Mononuclear cell (primary cell): ENCODE measurements at regions not wholly inside any gene's neighbourhood (a gene's known extent, or its start where the extent isn't known, plus 50 kb on each side); places are given as distances from the start of the nearest gene placed in this dataset.
"Not testable (repeated sequence)": the region's sequence is repeated elsewhere in the genome, so short reads cannot be mapped to it uniquely, and the experiment has no call there.

Experiments
- H3K27me3 ChIP-seq: 2 replicates; pipeline ENCODE4 v1.6.0; 2011; ENCODE audit warnings: low read length, control low read depth; ENCODE audit not compliant: insufficient read depth
- H3K4me1 ChIP-seq: 2 replicates; pipeline ENCODE4 v1.5.1; 2011; ENCODE audit warnings: mild to moderate bottlenecking, low read length, control low read depth; ENCODE audit not compliant: insufficient read depth
- H3K4me3 ChIP-seq: 2 replicates; pipeline ENCODE4 v1.5.1; 2011; ENCODE audit warnings: mild to moderate bottlenecking, low read length, moderate library complexity
- H3K9me3 ChIP-seq: 2 replicates; pipeline ENCODE4 v1.5.1; 2011; ENCODE audit warnings: low read depth, mild to moderate bottlenecking, control low read depth, low read length

DNA sequence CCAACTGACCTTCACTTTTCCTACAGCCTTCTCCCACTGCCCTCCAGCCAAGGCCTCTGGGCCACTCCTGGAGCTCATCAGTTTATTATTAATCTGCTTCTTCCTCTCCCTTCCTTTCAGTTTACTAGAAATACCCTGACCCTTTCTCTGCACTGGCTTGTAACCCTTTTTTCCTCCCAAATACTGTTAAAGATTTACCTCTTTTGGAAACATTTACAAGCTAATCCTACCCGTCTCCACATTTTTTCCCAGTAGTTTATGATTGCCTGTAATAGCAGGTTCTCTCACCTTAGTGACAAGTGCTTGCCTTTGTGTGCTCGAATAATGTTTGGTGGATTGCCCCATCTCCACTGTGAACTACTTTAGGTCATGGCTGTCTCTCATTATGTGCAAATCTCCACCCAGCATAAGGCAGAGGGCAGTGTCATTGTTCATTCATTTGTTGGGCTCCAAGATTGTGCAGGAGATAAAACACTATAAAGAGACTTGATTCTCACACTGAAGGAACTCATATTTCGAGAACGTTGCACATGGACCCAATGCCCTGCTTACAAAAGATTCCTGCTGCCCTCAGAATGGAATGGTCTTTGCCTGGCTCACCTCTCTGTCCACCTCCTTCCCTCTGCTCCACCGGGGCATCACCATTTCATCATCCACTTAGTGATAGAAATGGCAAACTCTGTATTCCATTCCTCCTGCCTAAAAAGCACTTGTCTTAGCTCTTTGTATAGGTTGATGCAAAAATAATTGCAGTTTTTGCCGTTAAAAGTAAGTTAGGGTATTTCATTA lies 491.1 kb downstream of the UTRN start:
- Histone ChIP-seq H3K27me3 (no peaks in the 10 kb centered on the region), H3K4me1 (no peaks in the 10 kb centered on the region), H3K9me3 (no peaks in the 10 kb centered on the region), H3K4me3 (no peak overlapping the region)

DNA sequence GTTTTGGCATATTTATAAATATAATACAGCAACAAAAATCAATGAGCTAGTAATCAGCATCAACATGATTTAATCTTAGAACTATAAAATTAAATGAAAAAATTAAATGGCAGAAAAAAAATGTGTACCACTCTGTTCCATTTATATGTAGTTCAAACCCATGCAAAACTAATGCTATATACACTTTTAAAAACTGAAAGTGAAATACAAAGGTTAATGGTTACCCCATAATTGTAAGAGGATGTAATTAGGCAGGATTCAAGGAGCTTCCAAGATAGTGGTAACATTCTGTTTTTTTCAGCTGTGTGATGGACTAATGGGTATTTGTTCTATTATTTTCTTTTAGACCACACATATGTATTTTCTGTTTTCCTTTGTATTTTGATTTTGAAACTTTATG lies 492.1 kb downstream of the UTRN start:
- H3K4me1 ChIP-seq, result no peaks in the 10 kb centered on the region
- H3K27me3 ChIP-seq, result no peaks in the 10 kb centered on the region
- H3K4me3 ChIP-seq, result no peak overlapping the region
- no peaks in the 10 kb centered on the region for H3K9me3 ChIP-seq

DNA sequence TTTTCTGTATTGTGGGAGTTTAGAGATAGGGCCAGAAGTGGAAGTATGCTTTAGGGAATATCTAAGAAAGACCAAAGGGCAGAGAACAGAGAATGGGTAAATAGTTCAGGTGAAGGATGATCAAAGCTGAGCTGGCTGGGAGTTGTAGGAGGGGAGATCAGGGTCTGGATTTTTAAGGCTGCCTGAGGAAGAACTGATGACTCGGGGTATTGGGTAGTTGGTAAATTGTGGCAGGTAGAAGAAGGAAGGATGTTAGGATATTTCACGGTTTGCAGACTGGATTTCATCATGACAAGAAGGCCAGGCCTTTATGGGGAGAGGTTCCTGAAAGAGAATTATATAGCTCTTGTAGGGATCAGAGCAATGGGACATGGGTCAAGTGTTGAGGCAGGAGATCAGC lies 492.9 kb downstream of the UTRN start:
- no peak overlapping the region for H3K4me3 ChIP-seq
- no peaks in the 10 kb centered on the region for H3K9me3 ChIP-seq
- no peaks in the 10 kb centered on the region for H3K4me1 ChIP-seq
- no peaks in the 10 kb centered on the region for H3K27me3 ChIP-seq

DNA sequence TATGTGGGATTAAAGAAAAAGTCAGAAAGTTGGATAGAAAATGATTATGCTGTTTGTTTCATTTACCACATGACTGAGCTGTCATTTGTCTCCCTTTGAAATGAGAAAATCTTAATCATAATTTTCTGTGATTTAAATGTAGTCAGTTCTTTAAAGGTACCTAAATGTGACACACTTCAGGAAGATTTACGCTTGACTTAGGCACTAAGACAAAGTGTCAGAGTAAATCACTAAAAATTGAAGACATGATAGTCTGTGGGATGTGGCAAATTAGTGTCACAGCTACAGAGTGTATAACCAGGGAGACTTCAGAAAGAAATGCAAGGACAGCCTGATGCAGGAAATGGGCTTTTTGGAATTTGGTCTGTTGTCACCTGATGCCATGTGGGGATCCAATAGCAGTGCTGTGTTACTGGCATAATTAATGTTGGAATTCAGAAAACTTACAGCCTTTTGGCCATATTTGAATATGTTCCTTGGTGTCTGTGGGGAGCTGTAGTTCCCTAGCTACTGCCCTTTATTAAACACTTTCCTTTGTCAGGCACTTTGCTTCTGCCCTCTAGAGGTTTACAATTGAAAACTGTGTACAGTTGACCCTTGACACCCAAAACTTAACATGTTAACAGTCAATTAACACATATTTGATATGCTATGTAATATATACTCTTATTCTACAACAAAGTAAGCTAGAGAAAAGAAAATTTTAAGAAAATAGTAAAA lies 493.8 kb downstream of the UTRN start:
- Histone ChIP-seq H3K27me3 (no peaks in the 10 kb centered on the region), H3K9me3 (no peaks in the 10 kb centered on the region), H3K4me1 (no peaks in the 10 kb centered on the region), H3K4me3 (no peak overlapping the region)

DNA sequence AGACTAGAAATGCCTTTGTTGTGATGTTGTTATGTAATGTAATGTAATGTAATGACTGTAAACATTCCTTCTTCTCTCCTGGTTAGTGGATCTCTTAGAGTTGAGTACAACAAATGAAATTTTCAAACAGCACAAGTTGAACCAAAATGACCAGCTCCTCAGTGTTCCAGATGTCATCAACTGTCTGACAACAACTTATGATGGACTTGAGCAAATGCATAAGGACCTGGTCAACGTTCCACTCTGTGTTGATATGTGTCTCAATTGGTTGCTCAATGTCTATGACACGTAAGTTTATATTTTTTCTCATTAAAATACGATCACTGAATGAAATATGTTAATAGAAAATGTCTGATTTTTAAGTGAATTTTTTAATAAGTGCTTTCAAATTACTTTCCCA lies 496.7 kb downstream of the UTRN start:
- H3K9me3 ChIP-seq, result no peaks in the 10 kb centered on the region
- H3K4me1 ChIP-seq, result no peaks in the 10 kb centered on the region
- no peak overlapping the region for H3K4me3 ChIP-seq
- H3K27me3 ChIP-seq, result no peaks in the 10 kb centered on the region

DNA sequence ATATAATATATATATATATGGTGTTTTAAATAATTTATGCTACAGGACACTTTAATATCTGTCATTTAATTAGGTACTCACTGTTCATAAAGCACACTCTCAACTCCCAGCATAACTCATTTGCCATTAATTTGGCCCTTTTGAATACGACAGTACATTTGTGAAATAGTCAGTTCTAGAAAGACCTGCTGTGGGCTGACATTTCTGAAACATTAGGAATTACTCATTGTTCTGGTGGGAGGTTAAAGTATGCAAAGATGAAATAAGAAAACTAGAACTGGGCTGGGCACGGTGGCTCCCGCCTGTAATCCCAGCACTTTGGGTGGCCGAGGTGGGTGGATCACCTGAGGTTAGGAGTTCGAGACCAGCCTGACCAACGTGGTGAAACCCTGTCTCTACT lies 497.5 kb downstream of the UTRN start:
- Histone ChIP-seq H3K4me1 (no peaks in the 10 kb centered on the region), H3K27me3 (no peaks in the 10 kb centered on the region), H3K9me3 (no peaks in the 10 kb centered on the region), H3K4me3 (no peak overlapping the region)

DNA sequence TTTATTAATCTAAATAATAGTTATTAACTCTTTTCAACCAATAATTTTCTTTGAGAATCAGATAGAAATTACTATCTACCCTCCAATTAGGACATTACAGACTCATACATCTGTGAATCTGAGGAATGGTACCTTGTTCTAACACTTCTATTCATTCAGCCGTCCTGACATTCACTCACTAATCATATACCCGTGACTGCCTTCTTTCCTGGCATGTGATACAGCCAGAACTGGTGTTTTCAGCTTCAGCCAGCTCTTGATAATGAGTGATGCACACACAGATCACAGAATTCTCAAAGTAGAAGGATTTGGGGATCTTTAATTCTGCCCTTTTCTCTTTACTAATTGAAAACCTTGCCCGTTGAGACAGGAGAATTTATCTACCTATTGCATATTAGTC lies 499.9 kb downstream of the UTRN start:
- Histone ChIP-seq H3K27me3 (no peaks in the 10 kb centered on the region), H3K4me1 (no peaks in the 10 kb centered on the region), H3K9me3 (no peaks in the 10 kb centered on the region), H3K4me3 (no peak overlapping the region)

DNA sequence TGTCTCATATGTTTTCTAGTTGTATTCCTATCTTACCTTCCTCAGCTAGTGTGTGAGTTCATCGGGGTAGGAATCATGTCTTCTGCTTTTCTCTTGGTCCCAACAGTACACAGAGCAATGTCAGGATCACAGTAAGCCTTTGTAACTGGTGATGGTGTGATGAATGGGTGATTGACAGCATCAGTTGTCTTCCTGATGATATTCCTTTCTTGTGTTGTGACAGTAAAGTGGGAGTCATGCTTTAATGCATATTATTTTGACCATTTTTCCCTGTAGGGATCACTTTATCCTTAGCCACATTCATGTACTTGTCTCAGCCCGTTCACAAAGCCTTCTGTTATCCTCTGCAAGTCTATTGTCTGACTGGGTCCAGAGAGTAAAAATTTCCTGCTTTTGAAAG lies 501.7 kb downstream of the UTRN start:
- no peaks in the 10 kb centered on the region for H3K4me1 ChIP-seq
- no peaks in the 10 kb centered on the region for H3K9me3 ChIP-seq
- H3K27me3 ChIP-seq, result no peaks in the 10 kb centered on the region
- no peak overlapping the region for H3K4me3 ChIP-seq

DNA sequence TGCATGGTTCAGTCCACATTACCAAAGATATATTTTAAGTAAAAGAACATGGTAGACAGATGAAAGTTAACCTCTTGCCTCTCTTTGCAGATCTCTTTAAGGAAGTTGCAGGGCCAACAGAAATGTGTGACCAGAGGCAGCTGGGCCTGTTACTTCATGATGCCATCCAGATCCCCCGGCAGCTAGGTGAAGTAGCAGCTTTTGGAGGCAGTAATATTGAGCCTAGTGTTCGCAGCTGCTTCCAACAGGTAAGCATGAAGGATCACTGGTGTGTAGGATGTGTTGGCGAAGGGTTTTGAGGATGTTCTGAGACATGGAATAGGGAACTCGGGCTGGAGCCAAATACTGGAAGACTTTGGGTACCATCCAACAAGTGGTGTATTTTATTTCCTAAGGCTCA lies 508.6 kb downstream of the UTRN start:
- H3K27me3 ChIP-seq, result no peaks in the 10 kb centered on the region
- no peaks in the 10 kb centered on the region for H3K9me3 ChIP-seq
- no peaks in the 10 kb centered on the region for H3K4me1 ChIP-seq
- no peak overlapping the region for H3K4me3 ChIP-seq

DNA sequence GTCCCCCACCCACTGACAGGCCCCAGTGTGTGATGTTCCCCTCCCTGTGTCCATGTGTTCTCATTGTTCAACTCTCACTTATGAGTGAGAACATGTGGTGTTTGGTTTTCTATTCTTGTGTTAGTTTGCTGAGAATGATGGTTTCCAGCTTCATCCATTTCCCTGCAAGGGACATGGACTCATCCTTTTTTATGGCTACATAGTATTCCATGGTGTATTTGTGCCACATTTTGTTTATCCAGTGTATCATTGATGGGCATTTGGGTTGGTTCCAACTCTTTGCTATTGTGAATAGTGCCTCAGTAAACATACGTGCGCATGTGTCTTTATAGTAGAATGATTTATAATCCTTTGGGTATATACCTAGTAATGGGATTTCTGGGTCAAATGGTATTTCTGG lies 509.9 kb downstream of the UTRN start:
- H3K4me1 ChIP-seq, H3K9me3 ChIP-seq, H3K4me3 ChIP-seq, H3K27me3 ChIP-seq: not testable (repeated sequence)

DNA sequence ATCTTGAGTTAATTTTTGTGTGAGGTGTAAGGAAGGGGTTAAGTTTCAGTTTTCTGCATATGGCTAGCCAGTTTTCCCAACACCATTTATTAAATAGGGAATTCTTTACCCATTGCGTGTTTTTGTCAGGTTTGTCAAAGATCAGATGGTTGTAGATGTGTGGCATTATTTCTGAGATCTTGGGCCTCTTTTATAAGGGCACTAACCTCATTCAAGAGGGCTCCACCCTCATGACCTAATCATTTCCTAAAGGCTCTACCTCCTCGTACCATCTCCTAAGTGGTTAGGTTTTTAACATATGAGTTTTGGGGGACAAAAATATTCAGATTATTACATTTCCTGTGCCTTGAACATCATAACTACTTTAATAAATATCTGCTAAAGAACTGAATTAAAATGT lies 510.9 kb downstream of the UTRN start:
- no peaks in the 10 kb centered on the region for H3K4me1 ChIP-seq
- H3K9me3 ChIP-seq, result no peaks in the 10 kb centered on the region
- H3K4me3 ChIP-seq, result no peak overlapping the region
- no peaks in the 10 kb centered on the region for H3K27me3 ChIP-seq

DNA sequence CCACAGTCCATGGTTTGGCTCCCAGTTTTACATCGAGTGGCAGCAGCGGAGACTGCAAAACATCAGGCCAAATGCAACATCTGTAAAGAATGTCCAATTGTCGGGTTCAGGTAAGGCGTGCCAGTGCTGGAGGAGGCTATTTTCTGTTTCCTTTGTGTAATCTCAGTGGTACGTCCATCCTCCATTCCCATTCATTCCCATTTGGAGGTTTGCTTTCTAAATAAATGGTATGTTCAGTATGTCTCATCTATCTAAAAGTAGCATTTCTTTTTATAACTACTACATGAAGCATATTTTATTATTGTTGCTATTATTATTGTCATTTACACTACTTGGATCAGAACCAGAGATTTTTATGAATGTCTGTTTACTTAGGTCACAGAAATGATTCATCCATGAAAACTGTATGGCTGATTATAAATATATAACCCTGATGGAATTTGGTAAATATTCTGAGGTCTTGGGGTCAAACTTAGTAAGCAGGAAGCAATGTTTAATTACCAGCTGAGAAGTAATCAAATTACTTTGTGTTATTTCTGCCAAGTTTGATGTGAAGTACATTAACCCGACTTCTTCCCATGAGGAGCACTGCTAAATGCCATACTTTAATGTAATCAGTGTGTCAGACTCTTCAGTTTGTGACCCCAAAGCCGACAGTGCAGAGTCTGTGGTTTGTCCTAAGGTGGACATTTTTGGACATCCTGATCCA lies 512.9 kb downstream of the UTRN start:
- no peaks in the 10 kb centered on the region for H3K4me1 ChIP-seq
- H3K4me3 ChIP-seq, result no peak overlapping the region
- no peaks in the 10 kb centered on the region for H3K27me3 ChIP-seq
- no peaks in the 10 kb centered on the region for H3K9me3 ChIP-seq

DNA sequence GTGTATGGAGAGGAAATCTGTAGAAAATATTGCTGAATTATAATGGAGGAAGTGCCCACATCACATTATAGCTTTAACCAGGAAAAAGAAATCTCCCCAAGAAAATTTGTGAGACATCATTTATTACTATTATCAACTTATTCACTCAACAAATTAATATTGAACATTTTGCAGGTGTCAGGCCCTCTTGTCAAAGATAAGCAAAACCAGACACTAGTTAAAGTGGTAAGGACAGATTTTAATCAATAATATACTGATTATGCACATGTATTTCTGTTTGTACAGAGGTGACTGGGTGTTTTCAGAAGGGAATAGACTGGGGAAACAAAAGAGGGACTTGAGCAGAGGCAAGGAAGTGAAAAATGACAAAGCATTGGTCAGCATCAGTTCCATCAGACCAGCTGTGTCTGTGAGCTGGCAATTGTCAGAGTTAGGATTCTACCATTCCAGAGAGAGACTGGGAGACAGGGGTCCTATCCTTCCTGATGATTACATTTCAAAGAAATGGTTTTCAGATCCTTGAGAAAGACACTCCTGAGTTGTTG lies 519.2 kb downstream of the UTRN start:
- Histone ChIP-seq H3K4me3 (no peak overlapping the region), H3K4me1 (no peaks in the 10 kb centered on the region), H3K9me3 (no peaks in the 10 kb centered on the region), H3K27me3 (no peaks in the 10 kb centered on the region)

DNA sequence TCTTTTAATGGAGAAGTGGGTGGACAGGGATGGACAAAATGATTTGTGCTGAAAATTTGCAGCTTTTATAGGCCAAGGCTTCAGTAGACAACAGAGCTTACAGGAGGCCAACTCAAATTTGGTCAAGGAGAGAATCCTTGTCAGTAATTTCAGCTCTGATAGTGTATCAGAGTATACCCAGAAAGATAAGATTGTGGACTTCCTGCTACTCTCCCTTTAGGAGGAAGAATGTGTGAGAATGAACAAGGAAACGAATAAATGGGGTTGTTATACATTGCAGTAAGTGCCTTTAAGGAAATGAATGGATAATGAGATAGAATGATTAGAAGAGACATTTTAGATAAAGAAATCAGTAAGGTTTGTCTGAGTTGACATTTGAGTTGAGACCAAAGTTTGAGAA lies 519.9 kb downstream of the UTRN start:
- Histone ChIP-seq H3K9me3 (no peaks in the 10 kb centered on the region), H3K4me3 (no peak overlapping the region), H3K27me3 (no peaks in the 10 kb centered on the region), H3K4me1 (no peaks in the 10 kb centered on the region)

DNA sequence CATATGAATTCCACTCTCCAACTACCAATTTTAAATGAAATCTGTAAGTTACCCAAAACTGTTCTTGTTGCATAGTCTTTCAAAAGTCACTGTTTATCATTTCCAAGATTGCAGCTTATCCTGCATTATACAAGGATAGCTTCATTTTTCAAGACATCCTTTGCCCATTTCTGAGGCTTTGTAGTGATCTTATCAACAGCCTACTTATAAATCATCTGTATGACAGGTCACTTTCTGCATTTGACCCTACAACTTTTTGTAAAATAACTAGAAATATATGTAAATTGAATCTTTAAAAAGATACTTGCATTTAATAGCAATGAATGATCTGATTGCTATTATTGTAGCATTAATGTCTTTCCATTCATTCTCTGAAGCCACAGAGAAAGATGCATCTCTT lies 521.1 kb downstream of the UTRN start:
- Histone ChIP-seq H3K4me1 (no peaks in the 10 kb centered on the region), H3K4me3 (no peak overlapping the region), H3K27me3 (no peaks in the 10 kb centered on the region), H3K9me3 (no peaks in the 10 kb centered on the region)
